ENCODE measurements at regions not wholly inside any gene's neighbourhood (a gene's known extent, or its start where the extent isn't known, plus 50 kb on each side); places are given as distances from the start of the nearest gene placed in this dataset.
A peak's percentile ranks its signal among the peaks of the same experiment; 100 is the strongest.

- Histone ChIP-seq H3K27ac (ENCODE audit: low read depth, low read length) (peak overlapping the region; percentile 10), H3K9me3 (ENCODE audit: control insufficient read depth, insufficient read depth, low read length) (no peaks in the 10 kb centered on the region), H3K36me3 (ENCODE audit: control insufficient read depth, insufficient read depth, low read length) (no peaks in the 10 kb centered on the region), H3K27me3 (ENCODE audit: control insufficient read depth, insufficient read depth, low read length) (no peaks in the 10 kb centered on the region), H3K4me1 (ENCODE audit: control insufficient read depth, insufficient read depth, low read length) (peaks cover 4% of the 10 kb centered on the region), H3K4me3 (ENCODE audit: low read depth, low read length) (no peak overlapping the region)
- peak in 3 of 6 donors; percentile 51 to 82 (median 71) for DNase-seq (ENCODE audit: low read depth in 4 of 6, low spot score in 6 of 6)
- 20% methylated on average over 1 of the region's 3 CpGs for WGBS (ENCODE audit: insufficient coverage)
Measured at GRCh38 chr6:98590136-98590681, 244.2 kb upstream of the POU3F2 start.

GRCh38 chr6:98590997-98591396, 243.4 kb upstream of the POU3F2 start:
- peak overlapping the region; percentile 66 for H3K27ac ChIP-seq (ENCODE audit: low read depth, low read length)
- peak in 3 of 6 donors; percentile 37 to 76 (median 73) for DNase-seq (ENCODE audit: low read depth in 4 of 6, low spot score in 6 of 6)

GRCh38 chr6:98593676-98594075, 240.7 kb upstream of the POU3F2 start:
- Histone ChIP-seq H3K4me3 (ENCODE audit: low read depth, low read length) (no peak overlapping the region), H3K9me3 (ENCODE audit: control insufficient read depth, insufficient read depth, low read length) (no peaks in the 10 kb centered on the region), H3K36me3 (ENCODE audit: control insufficient read depth, insufficient read depth, low read length) (no peaks in the 10 kb centered on the region), H3K27me3 (ENCODE audit: control insufficient read depth, insufficient read depth, low read length) (no peaks in the 10 kb centered on the region), H3K27ac (ENCODE audit: low read depth, low read length) (no peak overlapping the region), H3K4me1 (ENCODE audit: control insufficient read depth, insufficient read depth, low read length) (peaks cover 4% of the 10 kb centered on the region)
- no CpG with 5 or more reads among the region's 2 CpGs for whole genome bisulfite sequencing (ENCODE audit: insufficient coverage)
- no peak for DNase-seq (ENCODE audit: low read depth in 4 of 6, low spot score in 6 of 6)

More at GRCh38 chr6:98590997-98591396, 243.4 kb upstream of the POU3F2 start:
- H3K27me3 ChIP-seq (ENCODE audit: control insufficient read depth, insufficient read depth, low read length), result no peaks in the 10 kb centered on the region
- H3K9me3 ChIP-seq (ENCODE audit: control insufficient read depth, insufficient read depth, low read length), result no peaks in the 10 kb centered on the region
- no peaks in the 10 kb centered on the region for H3K36me3 ChIP-seq (ENCODE audit: control insufficient read depth, insufficient read depth, low read length)
- peaks cover 4% of the 10 kb centered on the region for H3K4me1 ChIP-seq (ENCODE audit: control insufficient read depth, insufficient read depth, low read length)
- H3K4me3 ChIP-seq (ENCODE audit: low read depth, low read length), result no peak overlapping the region
- 15% methylated on average over 2 of the region's 2 CpGs for WGBS (ENCODE audit: insufficient coverage)

GRCh38 chr6:98601716-98602115, 232.7 kb upstream of the POU3F2 start:
- no peak overlapping the region for H3K4me3 ChIP-seq (ENCODE audit: low read depth, low read length)
- no peaks in the 10 kb centered on the region for H3K36me3 ChIP-seq (ENCODE audit: control insufficient read depth, insufficient read depth, low read length)
- no peaks in the 10 kb centered on the region for H3K4me1 ChIP-seq (ENCODE audit: control insufficient read depth, insufficient read depth, low read length)
- H3K27me3 ChIP-seq (ENCODE audit: control insufficient read depth, insufficient read depth, low read length), result no peaks in the 10 kb centered on the region
- 41% methylated on average over 3 of the region's 5 CpGs for WGBS (ENCODE audit: insufficient coverage)
- H3K27ac ChIP-seq (ENCODE audit: low read depth, low read length), result no peak overlapping the region
- no peaks in the 10 kb centered on the region for H3K9me3 ChIP-seq (ENCODE audit: control insufficient read depth, insufficient read depth, low read length)
- DNase-seq (ENCODE audit: low read depth in 4 of 6, low spot score in 6 of 6), result peak in 1 of 6 donors; percentile 20

- Histone ChIP-seq H3K27me3 (ENCODE audit: control insufficient read depth, insufficient read depth, low read length) (no peaks in the 10 kb centered on the region), H3K9me3 (ENCODE audit: control insufficient read depth, insufficient read depth, low read length) (no peaks in the 10 kb centered on the region), H3K27ac (ENCODE audit: low read depth, low read length) (no peak overlapping the region), H3K4me3 (ENCODE audit: low read depth, low read length) (no peak overlapping the region), H3K36me3 (ENCODE audit: control insufficient read depth, insufficient read depth, low read length) (no peaks in the 10 kb centered on the region), H3K4me1 (ENCODE audit: control insufficient read depth, insufficient read depth, low read length) (no peaks in the 10 kb centered on the region)
- no peak for DNase-seq (ENCODE audit: low read depth in 4 of 6, low spot score in 6 of 6)
- no CpG with 5 or more reads among the region's 1 CpG for WGBS (ENCODE audit: insufficient coverage)
Measured at GRCh38 chr6:98605705-98606104, 228.7 kb upstream of the POU3F2 start.

- WGBS (ENCODE audit: insufficient coverage), result 78% methylated on average over 2 of the region's 4 CpGs
- Histone ChIP-seq H3K4me3 (ENCODE audit: low read depth, low read length) (no peak overlapping the region), H3K36me3 (ENCODE audit: control insufficient read depth, insufficient read depth, low read length) (no peaks in the 10 kb centered on the region), H3K4me1 (ENCODE audit: control insufficient read depth, insufficient read depth, low read length) (no peaks in the 10 kb centered on the region), H3K27me3 (ENCODE audit: control insufficient read depth, insufficient read depth, low read length) (no peaks in the 10 kb centered on the region), H3K9me3 (ENCODE audit: control insufficient read depth, insufficient read depth, low read length) (no peaks in the 10 kb centered on the region), H3K27ac (ENCODE audit: low read depth, low read length) (no peak overlapping the region)
- DNase-seq (ENCODE audit: low read depth in 4 of 6, low spot score in 6 of 6), result no peak
Measured at GRCh38 chr6:98627129-98627775, 207.1 kb upstream of the POU3F2 start.

- Histone ChIP-seq H3K4me3 (ENCODE audit: low read depth, low read length) (no peak overlapping the region), H3K36me3 (ENCODE audit: control insufficient read depth, insufficient read depth, low read length) (no peaks in the 10 kb centered on the region), H3K9me3 (ENCODE audit: control insufficient read depth, insufficient read depth, low read length) (no peaks in the 10 kb centered on the region), H3K4me1 (ENCODE audit: control insufficient read depth, insufficient read depth, low read length) (peaks cover 3% of the 10 kb centered on the region), H3K27ac (ENCODE audit: low read depth, low read length) (no peak overlapping the region), H3K27me3 (ENCODE audit: control insufficient read depth, insufficient read depth, low read length) (no peaks in the 10 kb centered on the region)
- no peak for DNase-seq (ENCODE audit: low read depth in 4 of 6, low spot score in 6 of 6)
Measured at GRCh38 chr6:98633886-98634285, 200.5 kb upstream of the POU3F2 start.

GRCh38 chr6:98634569-98634968, 199.8 kb upstream of the POU3F2 start:
- Histone ChIP-seq H3K27me3 (ENCODE audit: control insufficient read depth, insufficient read depth, low read length) (no peaks in the 10 kb centered on the region), H3K4me3 (ENCODE audit: low read depth, low read length) (no peak overlapping the region), H3K36me3 (ENCODE audit: control insufficient read depth, insufficient read depth, low read length) (no peaks in the 10 kb centered on the region), H3K9me3 (ENCODE audit: control insufficient read depth, insufficient read depth, low read length) (no peaks in the 10 kb centered on the region), H3K4me1 (ENCODE audit: control insufficient read depth, insufficient read depth, low read length) (peaks cover 3% of the 10 kb centered on the region), H3K27ac (ENCODE audit: low read depth, low read length) (no peak overlapping the region)
- DNase-seq (ENCODE audit: low read depth in 4 of 6, low spot score in 6 of 6), result no peak
- WGBS (ENCODE audit: insufficient coverage), result no CpG with 5 or more reads among the region's 3 CpGs

GRCh38 chr6:98635191-98635590, 199.2 kb upstream of the POU3F2 start:
- H3K27me3 ChIP-seq (ENCODE audit: control insufficient read depth, insufficient read depth, low read length), result no peaks in the 10 kb centered on the region
- WGBS (ENCODE audit: insufficient coverage), result 72% methylated on average over 2 of the region's 2 CpGs
- H3K36me3 ChIP-seq (ENCODE audit: control insufficient read depth, insufficient read depth, low read length), result no peaks in the 10 kb centered on the region
- peak in 2 of 6 donors; percentile 10 to 58 for DNase-seq (ENCODE audit: low read depth in 4 of 6, low spot score in 6 of 6)
- no peaks in the 10 kb centered on the region for H3K9me3 ChIP-seq (ENCODE audit: control insufficient read depth, insufficient read depth, low read length)
- H3K4me1 ChIP-seq (ENCODE audit: control insufficient read depth, insufficient read depth, low read length), result peaks cover 7% of the 10 kb centered on the region
- no peak overlapping the region for H3K4me3 ChIP-seq (ENCODE audit: low read depth, low read length)
- no peak overlapping the region for H3K27ac ChIP-seq (ENCODE audit: low read depth, low read length)

- peak in 2 of 6 donors; percentile 70 to 78 for DNase-seq (ENCODE audit: low read depth in 4 of 6, low spot score in 6 of 6)
- Histone ChIP-seq H3K9me3 (ENCODE audit: control insufficient read depth, insufficient read depth, low read length) (no peaks in the 10 kb centered on the region), H3K4me3 (ENCODE audit: low read depth, low read length) (no peak overlapping the region), H3K36me3 (ENCODE audit: control insufficient read depth, insufficient read depth, low read length) (no peaks in the 10 kb centered on the region), H3K4me1 (ENCODE audit: control insufficient read depth, insufficient read depth, low read length) (peaks cover 9% of the 10 kb centered on the region), H3K27me3 (ENCODE audit: control insufficient read depth, insufficient read depth, low read length) (no peaks in the 10 kb centered on the region), H3K27ac (ENCODE audit: low read depth, low read length) (peak overlapping the region; percentile 53)
- no CpG with 5 or more reads among the region's 1 CpG for WGBS (ENCODE audit: insufficient coverage)
Measured at GRCh38 chr6:98636941-98637340, 197.4 kb upstream of the POU3F2 start.

Data from spinal cord (tissue), 9 donors.